H1 (cell line): ENCODE measurements at regions not wholly inside any gene's neighbourhood (a gene's known extent, or its start where the extent isn't known, plus 50 kb on each side); places are given as distances from the start of the nearest gene placed in this dataset.
"Not testable (repeated sequence)": the region's sequence is repeated elsewhere in the genome, so short reads cannot be mapped to it uniquely, and the experiment has no call there.

Experiments
- CTCF ChIA-PET: fragments of 300-600 bp; sonication (Branson Sonifier 250); formaldehyde crosslinking; loops from one replicate; lab custom pipeline; 2021; ENCODE audit not compliant: partially characterized antibody; lab: Charles Lee
- POLR2A ChIA-PET: fragments of 300-600 bp; sonication (Branson Sonifier 250); formaldehyde crosslinking; loops from one replicate; lab custom pipeline; 2021; ENCODE audit warnings: inconsistent platforms; ENCODE audit not compliant: partially characterized antibody; lab: Charles Lee
- DNase-seq, 2 experiments: peaks; one replicate each; pipeline versions ENCODE4 v3.0.0 to v3.0.0-alpha.2; 2010 to 2022; ENCODE audit warnings: low spot score in 2 of 2, low read depth in 1 of 2, mixed read lengths in 1 of 2
- FAIRE-seq: peaks from 2 replicates; lab custom pipeline; 2011; peaks lifted over from hg19 to GRCh38; lab: Jason Lieb, UNC
- H2AFZ ChIP-seq: 2 replicates; pipeline ENCODE4 v1.8.1; 2012; ENCODE audit warnings: low read length, inconsistent platforms
- H2AK5ac ChIP-seq: 2 replicates; pipeline ENCODE4 v1.6.1; 2013; ENCODE audit warnings: low read depth, low read length
- H2BK120ac ChIP-seq: replicated peaks from 2 replicates; pipeline ENCODE3; 2013; ENCODE audit warnings: low read depth, low read length, inconsistent platforms
- H2BK12ac ChIP-seq: 2 replicates; pipeline ENCODE4 v1.6.1; 2013; ENCODE audit warnings: low read depth, low read length
- H2BK15ac ChIP-seq: 2 replicates; pipeline ENCODE4 v1.6.1; 2013; ENCODE audit warnings: low read length
- H2BK20ac ChIP-seq: 2 replicates; pipeline ENCODE4 v1.6.1; 2013; ENCODE audit warnings: low read length
- H2BK5ac ChIP-seq: 2 replicates; pipeline ENCODE4 v1.6.1; 2013; ENCODE audit warnings: low read depth, low read length
- H3K14ac ChIP-seq: 2 replicates; pipeline ENCODE4 v1.6.1; 2013; ENCODE audit warnings: inconsistent platforms; ENCODE audit not compliant: insufficient read length
- H3K18ac ChIP-seq: 2 replicates; pipeline ENCODE4 v1.6.1; 2013; ENCODE audit warnings: low read length; ENCODE audit errors: extremely low read depth
- H3K23ac ChIP-seq: 2 replicates; pipeline ENCODE4 v1.6.1; 2013; ENCODE audit warnings: inconsistent platforms; ENCODE audit not compliant: insufficient read length
- H3K23me2 ChIP-seq: 2 replicates; pipeline ENCODE4 v1.6.1; 2013; ENCODE audit warnings: low read depth, low read length
- H3K27ac ChIP-seq: 2 replicates; pipeline ENCODE4 v1.6.1; 2011; ENCODE audit warnings: low read depth, low read length, inconsistent platforms
- H3K27me3 ChIP-seq, 4 experiments: replicated peaks in 1 of 4; 1 replicate in 1 of 4; 2 replicates in 3 of 4; pipeline versions ENCODE4 v1.6.1 to v1.8.1; 2011 to 2013; ENCODE audit warnings: low read length in 3 of 4, mild to moderate bottlenecking in 3 of 4, inconsistent platforms in 2 of 4, mixed read lengths in 2 of 4, moderate library complexity in 1 of 4; ENCODE audit not compliant: control insufficient read depth in 3 of 4, insufficient read depth in 3 of 4; ENCODE audit errors: extremely low read depth in 1 of 4
- H3K36me3 ChIP-seq, 4 experiments: 2 replicates each; pipeline versions ENCODE4 v1.6.1 to v1.8.1; 2011 to 2013; ENCODE audit warnings: mild to moderate bottlenecking in 4 of 4, low read length in 3 of 4, moderate library complexity in 2 of 4, control low read depth in 1 of 4, inconsistent platforms in 1 of 4; ENCODE audit not compliant: insufficient read depth in 4 of 4, control insufficient read depth in 2 of 4
- H3K4ac ChIP-seq: replicated peaks from 2 replicates; pipeline ENCODE3; 2013; ENCODE audit warnings: low read length, low read depth, mixed read lengths, inconsistent platforms; ENCODE audit not compliant: insufficient read length
- H3K4me1 ChIP-seq, 4 experiments: replicated peaks in 1 of 4; 1 replicate in 1 of 4; 2 replicates in 3 of 4; pipeline versions ENCODE4 v1.6.1 to v1.8.1; 2011 to 2013; ENCODE audit warnings: low read length in 3 of 4, inconsistent platforms in 2 of 4, mixed read lengths in 1 of 4; ENCODE audit not compliant: insufficient read depth in 4 of 4, control insufficient read depth in 3 of 4
- H3K4me2 ChIP-seq, 2 experiments: 2 replicates each; pipeline versions ENCODE4 v1.6.1 to v1.8.1; 2011 to 2013; ENCODE audit warnings: low read depth in 2 of 2, low read length in 2 of 2, control low read depth in 1 of 2, inconsistent platforms in 1 of 2, mild to moderate bottlenecking in 1 of 2; ENCODE audit not compliant: insufficient read depth in 1 of 2
- H3K4me3 ChIP-seq, 4 experiments: fragments of 200-600, 300-600 bp in 1 of 4; sonication (generic), shearing (Covaris generic), sonication (Bioruptor Twin) in 1 of 4; 2 replicates each; pipeline versions ENCODE4 v1.5.1 to v1.8.1; 2011 to 2016; ENCODE audit warnings: low read length in 4 of 4, low read depth in 3 of 4, control low read depth in 2 of 4, inconsistent platforms in 2 of 4, mild to moderate bottlenecking in 2 of 4, mixed read lengths in 1 of 4, moderate library complexity in 1 of 4; ENCODE audit not compliant: insufficient read depth in 2 of 4; ENCODE audit errors: extremely low read depth in 1 of 4
- H3K56ac ChIP-seq: replicated peaks from 2 replicates; pipeline ENCODE3; 2013; ENCODE audit warnings: low read depth, mild to moderate bottlenecking, mixed read lengths, low read length, inconsistent platforms; ENCODE audit not compliant: insufficient read length
- H3K79me1 ChIP-seq: 2 replicates; pipeline ENCODE4 v1.6.1; 2013; ENCODE audit warnings: low read depth, low read length, control low read depth
- H3K79me2 ChIP-seq, 2 experiments: 2 replicates each; pipeline versions ENCODE4 v1.6.1 to v1.8.1; 2012 to 2013; ENCODE audit warnings: low read length in 2 of 2, mild to moderate bottlenecking in 2 of 2, inconsistent platforms in 1 of 2; ENCODE audit not compliant: insufficient read depth in 2 of 2, control insufficient read depth in 1 of 2
- H3K9ac ChIP-seq, 4 experiments: replicated peaks in 1 of 4; 1 replicate in 1 of 4; 2 replicates in 3 of 4; pipeline versions ENCODE4 v1.6.1 to v1.8.1; 2011 to 2013; ENCODE audit warnings: low read depth in 3 of 4, low read length in 3 of 4, control low read depth in 2 of 4, mild to moderate bottlenecking in 2 of 4, moderate library complexity in 2 of 4, inconsistent platforms in 1 of 4; ENCODE audit errors: extremely low read depth in 1 of 4
- H3K9me3 ChIP-seq, 2 experiments: 2 replicates each; pipeline versions ENCODE4 v1.6.1 to v1.8.1; 2012 to 2013; ENCODE audit warnings: mild to moderate bottlenecking in 2 of 2, moderate library complexity in 2 of 2, control low read depth in 1 of 2, inconsistent platforms in 1 of 2, low read depth in 1 of 2, low read length in 1 of 2, mixed read lengths in 1 of 2; ENCODE audit not compliant: insufficient read depth in 2 of 2
- H4K20me1 ChIP-seq, 2 experiments: replicated peaks in 1 of 2; 2 replicates each; pipeline versions ENCODE3 to v1.8.1; 2011 to 2013; ENCODE audit warnings: inconsistent platforms in 2 of 2, low read length in 2 of 2, mild to moderate bottlenecking in 1 of 2; ENCODE audit not compliant: insufficient read depth in 2 of 2, control insufficient read depth in 1 of 2
- H4K5ac ChIP-seq: 2 replicates; pipeline ENCODE4 v1.6.1; 2013; ENCODE audit warnings: low read length, low read depth, mixed read lengths, inconsistent platforms; ENCODE audit not compliant: insufficient read length
- H4K8ac ChIP-seq: 2 replicates; pipeline ENCODE4 v1.8.0; 2013; ENCODE audit warnings: mild to moderate bottlenecking, moderate library complexity, low read length, inconsistent platforms; ENCODE audit not compliant: insufficient read depth; ENCODE audit errors: extremely low read depth
- H4K91ac ChIP-seq: replicated peaks from 2 replicates; pipeline ENCODE3; 2013; ENCODE audit warnings: low read length, mixed read lengths, inconsistent platforms; ENCODE audit not compliant: insufficient read length
- GABPA ChIP-seq: IDR thresholded peaks from 2 replicates; pipeline ENCODE4 v1.6.1; 2011; ENCODE audit warnings: mild to moderate bottlenecking, low read length, moderate library complexity, borderline replicate concordance; ENCODE audit not compliant: insufficient read depth
- RBBP5 ChIP-seq: IDR thresholded peaks from 2 replicates; pipeline ENCODE4 v1.7.1; 2012; ENCODE audit warnings: low read depth, mild to moderate bottlenecking, inconsistent platforms, low read length, moderate library complexity, borderline replicate concordance
- ZNF274 ChIP-seq: IDR thresholded peaks from 2 replicates; pipeline ENCODE4 v1.7.0; 2012; ENCODE audit warnings: low read length, borderline replicate concordance; ENCODE audit errors: extremely low read depth
- WGBS, 2 experiments: shearing (Covaris generic) in 1 of 2; methylation state at CpG; one replicate each; pipeline versions ENCODE4 v1.1.6 to v1.1.7; 2013 to 2015; ENCODE audit warnings: low lambda C conversion rate in 2 of 2, mixed read lengths in 2 of 2, inconsistent platforms in 1 of 2, low coverage in 1 of 2, missing lambda C conversion rate in 1 of 2; ENCODE audit not compliant: insufficient replicate concordance in 2 of 2, insufficient coverage in 1 of 2, insufficient read length in 1 of 2; ENCODE audit errors: extremely low coverage in 1 of 2, missing lambda C conversion rate in 1 of 2; 5-methylcytosine and 5-hydroxymethylcytosine counted together
- TF ChIP-seq, protein P1 (sequence below): IDR thresholded peaks from 2 replicates; pipeline ENCODE4 v1.6.1; 2011; ENCODE audit warnings: low read depth, mild to moderate bottlenecking, low read length; ENCODE audit not compliant: insufficient read depth
- TF ChIP-seq, protein P2 (sequence below): IDR thresholded peaks from 2 replicates; pipeline ENCODE4 v1.6.1; 2011; ENCODE audit warnings: low read length, improper control_type of control experiment

DNA sequence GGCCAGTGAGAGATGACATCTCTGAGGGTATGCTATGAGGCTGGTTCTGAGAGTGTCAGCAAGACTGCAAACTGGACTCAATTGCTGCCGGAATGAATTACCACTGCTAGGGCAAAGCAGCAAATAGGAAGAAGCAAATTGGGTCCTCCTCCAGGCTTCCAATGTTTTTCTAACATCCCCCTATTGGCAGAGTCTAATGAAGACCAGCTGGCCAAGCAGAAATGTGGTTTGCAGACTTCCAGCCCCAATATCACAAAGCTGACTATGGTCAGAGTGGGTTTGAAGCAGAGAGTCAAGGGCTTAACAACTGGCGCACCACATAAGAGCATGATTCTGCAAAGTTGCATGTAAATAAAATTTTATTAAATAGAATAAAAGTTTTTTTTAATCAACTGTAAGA, 225.4 kb upstream of the GLRA2 start (continued):
- no peak for TF ChIP-seq GABPA
- no peak for TF ChIP-seq ZNF274
- TF ChIP-seq, protein P1, sequence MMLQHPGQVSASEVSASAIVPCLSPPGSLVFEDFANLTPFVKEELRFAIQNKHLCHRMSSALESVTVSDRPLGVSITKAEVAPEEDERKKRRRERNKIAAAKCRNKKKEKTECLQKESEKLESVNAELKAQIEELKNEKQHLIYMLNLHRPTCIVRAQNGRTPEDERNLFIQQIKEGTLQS, result no peak
- no peak for TF ChIP-seq RBBP5
- TF ChIP-seq, protein P2, sequence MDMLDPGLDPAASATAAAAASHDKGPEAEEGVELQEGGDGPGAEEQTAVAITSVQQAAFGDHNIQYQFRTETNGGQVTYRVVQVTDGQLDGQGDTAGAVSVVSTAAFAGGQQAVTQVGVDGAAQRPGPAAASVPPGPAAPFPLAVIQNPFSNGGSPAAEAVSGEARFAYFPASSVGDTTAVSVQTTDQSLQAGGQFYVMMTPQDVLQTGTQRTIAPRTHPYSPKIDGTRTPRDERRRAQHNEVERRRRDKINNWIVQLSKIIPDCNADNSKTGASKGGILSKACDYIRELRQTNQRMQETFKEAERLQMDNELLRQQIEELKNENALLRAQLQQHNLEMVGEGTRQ, result no peak

DNA sequence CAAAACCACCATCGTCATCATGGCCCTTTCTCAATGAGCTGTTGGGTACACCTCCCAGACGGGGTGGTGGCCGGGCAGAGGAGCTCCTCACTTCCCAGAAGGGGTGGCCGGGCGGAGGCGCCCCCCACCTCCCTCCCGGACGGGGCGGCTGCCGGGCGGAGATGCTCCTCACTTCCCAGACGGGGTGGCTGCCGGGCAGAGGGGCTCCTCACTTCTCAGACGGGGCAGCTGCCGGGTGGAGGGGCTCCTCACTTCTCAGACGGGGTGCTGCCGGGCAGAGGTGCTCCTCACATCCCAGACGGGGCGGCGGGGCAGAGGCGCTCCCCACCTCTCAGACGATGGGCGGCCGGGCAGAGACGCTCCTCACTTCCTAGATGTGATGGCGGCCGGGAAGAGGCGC, 226.8 kb upstream of the GLRA2 start:
- DNase-seq, H3K4me2 ChIP-seq, H3K4ac ChIP-seq, H2AK5ac ChIP-seq, H3K4me1 ChIP-seq, H2AFZ ChIP-seq, H3K79me2 ChIP-seq, H2BK15ac ChIP-seq, H3K14ac ChIP-seq, H3K79me1 ChIP-seq, H4K91ac ChIP-seq, H3K23me2 ChIP-seq, H3K4me3 ChIP-seq, H3K23ac ChIP-seq, H3K36me3 ChIP-seq, CTCF ChIA-PET, H3K9ac ChIP-seq, H3K9me3 ChIP-seq, POLR2A ChIA-PET, H2BK5ac ChIP-seq, H3K18ac ChIP-seq, H3K56ac ChIP-seq, H4K8ac ChIP-seq, H2BK20ac ChIP-seq, H3K27me3 ChIP-seq, H4K20me1 ChIP-seq, H2BK120ac ChIP-seq, FAIRE-seq, H3K27ac ChIP-seq, H2BK12ac ChIP-seq, H4K5ac ChIP-seq: not testable (repeated sequence)
- 87% methylated on average over 3 of the region's 28 CpGs; no CpG with 5 or more reads in 1 of the 2 experiments for WGBS, 2 experiments
